SKM-1 treated with dmso at 0.1 percent for 144 hours (cell line): ENCODE measurements at regions not wholly inside any gene's neighbourhood (a gene's known extent, or its start where the extent isn't known, plus 50 kb on each side); places are given as distances from the start of the nearest gene placed in this dataset.
"Not testable (repeated sequence)": the region's sequence is repeated elsewhere in the genome, so short reads cannot be mapped to it uniquely, and the experiment has no call there.

Experiments used
- DNase-seq: peaks from one replicate; lab custom pipeline; 2025; ENCODE audit not compliant: unreplicated experiment; lab: John Stamatoyannopoulos, UW

DNA sequence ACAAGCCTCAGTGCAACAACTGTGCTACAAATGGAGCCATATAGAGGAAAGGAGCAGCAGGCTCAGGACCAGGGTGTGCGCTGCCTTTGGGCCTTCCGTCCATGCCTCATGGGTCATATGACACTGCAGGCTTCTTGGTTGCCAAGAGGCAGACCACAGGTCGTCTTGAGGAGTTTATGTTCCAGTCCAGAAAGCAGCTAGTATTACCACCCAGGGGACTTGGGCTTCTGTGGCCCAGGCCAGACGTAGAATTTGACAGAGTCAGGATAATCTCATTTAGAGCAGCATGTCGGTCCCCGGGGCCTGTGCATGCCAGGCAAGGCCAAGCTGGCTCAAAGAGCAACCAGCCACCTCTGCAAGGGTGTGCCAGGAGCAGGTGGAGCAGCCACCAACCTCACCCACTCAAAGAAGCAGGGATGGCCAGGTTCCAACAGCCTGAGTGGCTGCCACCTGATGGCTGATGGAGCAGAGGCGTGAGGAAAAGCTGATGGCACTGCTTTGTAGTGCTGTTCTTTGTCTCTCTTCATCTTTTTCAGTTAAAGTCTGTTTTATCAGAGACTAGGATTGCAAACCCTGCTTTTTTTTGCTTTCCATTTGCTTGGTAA lies 109.1 kb downstream of the CCDC74A start:
- not testable (repeated sequence) for DNase-seq

DNA sequence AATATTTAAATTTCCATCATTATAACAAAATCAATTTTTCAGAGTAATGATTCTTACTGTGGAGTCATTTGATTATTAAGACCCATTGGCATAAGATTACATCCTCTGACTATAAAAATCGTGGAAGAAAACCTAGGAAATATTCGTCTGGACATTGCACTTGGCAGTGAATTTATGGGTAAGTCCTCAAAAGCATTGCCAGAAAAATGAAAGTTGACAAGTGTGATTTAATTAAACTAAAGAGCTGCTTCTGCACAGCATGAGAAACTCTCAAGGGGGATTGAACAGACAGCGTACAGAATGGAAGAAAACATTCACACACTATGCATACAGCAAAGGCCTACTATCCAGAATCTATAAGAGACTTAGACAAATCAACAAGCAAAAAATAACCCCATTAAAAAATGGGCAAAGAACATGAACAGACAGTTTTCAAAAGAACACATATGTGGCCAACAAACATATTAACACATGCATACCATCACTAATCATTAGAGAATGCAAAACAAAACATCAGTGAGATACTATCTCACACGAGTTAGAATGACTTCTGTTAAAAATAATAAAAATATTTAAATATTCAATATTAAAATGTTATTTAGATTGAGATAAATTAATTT lies 111.4 kb downstream of the CCDC74A start:
- not testable (repeated sequence) for DNase-seq

DNA sequence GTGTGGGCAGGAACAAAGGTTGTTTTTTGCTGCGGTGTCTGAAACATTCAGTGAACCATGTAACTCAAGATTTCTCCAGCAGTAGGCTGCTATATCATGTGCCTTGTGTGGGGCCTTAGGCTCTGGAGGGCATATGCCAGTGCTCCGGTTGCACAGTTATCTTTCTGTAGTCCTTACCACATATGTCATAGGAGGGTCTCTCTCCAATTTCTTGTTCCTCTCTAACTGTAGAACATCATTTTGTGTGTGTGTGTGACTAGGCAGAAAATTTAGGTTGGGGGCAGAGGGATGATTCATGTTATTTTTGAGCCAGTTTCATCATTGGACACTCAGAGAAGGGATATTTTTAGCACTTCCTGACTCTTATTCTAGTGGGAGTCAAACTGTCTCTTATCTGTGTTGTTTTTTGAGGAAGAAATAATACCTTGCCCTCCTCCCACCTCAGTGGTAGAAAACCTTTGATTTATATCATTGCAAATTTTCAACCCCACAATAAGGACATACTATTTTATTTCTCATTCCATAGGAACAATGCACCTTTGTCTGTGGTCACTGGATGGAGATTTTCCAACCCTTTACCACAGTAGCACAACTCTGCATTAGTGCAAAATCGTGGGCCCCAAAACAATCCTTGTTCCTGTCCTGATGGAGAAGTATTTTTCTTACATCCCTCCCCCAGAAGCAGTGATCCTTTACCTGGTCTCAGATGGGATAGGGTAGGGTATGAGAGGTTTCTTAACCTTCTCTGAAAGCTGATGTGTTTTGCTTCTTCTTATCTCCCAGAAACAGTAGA lies 113.9 kb downstream of the CCDC74A start:
- peak; percentile 62 for DNase-seq

DNA sequence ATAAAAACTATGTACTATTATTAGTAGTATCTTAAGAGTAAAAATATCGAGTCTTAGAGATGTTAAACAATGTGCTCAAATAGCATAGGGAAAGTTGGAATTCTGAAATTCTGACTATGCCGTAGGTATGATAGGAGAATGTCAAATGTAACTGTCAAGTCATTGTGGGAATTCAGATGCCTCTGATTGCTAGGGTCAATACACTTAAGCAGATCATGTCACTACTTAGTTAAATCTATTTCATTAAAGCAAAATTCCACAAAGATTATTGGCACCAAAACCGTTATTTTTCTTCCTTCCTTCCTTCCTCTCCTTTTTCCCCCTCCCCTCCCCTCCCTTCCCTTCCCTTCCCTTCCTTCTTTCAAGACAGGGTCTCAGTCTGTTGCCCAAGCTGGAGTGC lies 115.5 kb downstream of the CCDC74A start:
- DNase-seq: not testable (repeated sequence)

DNA sequence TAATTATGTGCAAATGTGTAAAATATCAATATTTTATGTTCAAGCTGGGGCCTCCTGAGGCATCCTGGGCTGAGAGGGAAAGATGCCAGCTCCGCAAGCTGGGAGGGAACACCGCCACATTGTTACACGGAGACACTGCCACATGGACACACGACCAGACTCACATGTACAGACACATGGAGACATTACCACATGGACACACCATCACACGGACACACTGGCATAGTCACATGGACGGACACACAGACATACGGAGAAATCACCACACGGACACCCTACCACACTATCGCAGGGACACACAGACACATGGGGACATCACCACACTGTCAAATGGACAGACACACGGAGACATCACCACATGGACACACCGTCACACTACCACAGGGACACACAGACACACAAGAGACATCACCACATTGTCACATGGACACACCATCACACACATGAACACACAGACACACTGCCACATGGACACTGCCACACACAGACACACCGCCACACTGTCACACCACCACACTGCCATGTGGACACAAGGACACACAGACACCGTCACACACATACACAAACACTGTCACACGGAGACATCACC lies 117.6 kb downstream of the CCDC74A start:
- DNase-seq: no peak

DNA sequence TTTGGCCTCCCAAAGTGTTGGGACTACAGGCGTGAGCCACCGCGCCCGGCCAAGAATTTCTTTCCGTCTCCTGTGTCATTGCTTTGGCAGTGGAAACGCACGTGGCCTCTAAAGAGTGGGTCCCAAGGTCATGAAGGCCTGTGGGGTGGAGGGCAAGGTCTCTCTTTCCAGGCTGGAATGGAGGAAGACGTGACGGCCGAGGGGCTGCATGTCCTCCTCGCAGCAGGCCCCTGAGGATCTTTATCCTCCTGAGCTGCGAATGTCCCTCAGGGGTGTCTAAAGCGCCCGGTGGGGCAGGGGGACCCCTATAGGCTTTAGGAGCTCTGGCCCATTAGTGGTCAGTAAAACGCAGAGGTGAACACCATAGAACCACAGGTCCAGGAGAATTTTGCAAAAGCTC lies 118.5 kb downstream of the CCDC74A start:
- not testable (repeated sequence) for DNase-seq

DNA sequence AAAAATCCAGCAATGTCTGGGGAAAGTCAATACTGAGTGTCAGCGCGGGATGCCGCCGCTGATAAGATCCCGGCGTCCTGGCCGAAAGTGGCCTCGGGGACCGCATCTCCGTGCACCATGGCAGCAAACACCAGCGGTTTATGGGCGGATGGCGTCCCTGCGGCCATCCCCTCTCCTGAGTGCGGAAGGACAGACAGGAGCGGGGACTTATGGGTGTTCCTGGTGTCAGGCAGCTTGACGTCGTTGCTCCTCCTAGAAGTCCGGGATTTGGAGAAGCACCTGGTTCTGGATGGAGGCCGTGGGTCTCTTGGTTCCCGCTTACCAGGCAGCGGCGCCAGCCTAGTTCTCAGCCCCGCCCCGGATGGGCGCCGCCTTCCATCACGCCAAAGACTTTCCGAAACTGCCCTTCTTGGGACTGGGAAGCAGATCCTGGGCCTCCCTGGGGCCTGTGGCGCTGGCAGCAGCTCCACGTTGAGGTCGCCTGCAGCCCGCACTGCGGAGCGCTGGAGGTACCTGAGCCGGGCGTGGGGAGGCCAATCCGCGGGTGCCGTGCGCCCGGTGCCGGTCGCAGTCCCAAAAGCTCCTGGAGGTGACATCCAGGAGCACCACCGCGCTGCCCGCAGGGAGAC lies 119.1 kb downstream of the CCDC74A start:
- no peak for DNase-seq

DNA sequence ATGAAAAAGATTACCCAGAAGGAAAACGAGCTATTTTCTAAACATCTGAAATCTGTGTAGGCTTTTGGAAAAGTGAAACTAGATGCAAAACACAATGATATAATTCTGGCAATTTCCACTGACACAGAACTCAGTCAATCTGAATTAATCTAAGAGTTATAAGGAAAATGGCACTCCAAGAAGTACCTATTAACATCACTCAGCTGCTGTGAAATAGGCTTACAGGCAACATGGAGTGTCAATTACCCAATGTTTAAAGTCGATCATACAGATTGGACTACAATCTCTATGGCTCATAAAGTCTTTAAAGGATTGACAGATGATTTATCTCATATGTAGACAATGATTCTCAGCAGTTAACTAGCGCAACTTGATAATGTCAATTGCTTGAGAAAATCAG lies 120.9 kb downstream of the CCDC74A start:
- not testable (repeated sequence) for DNase-seq

DNA sequence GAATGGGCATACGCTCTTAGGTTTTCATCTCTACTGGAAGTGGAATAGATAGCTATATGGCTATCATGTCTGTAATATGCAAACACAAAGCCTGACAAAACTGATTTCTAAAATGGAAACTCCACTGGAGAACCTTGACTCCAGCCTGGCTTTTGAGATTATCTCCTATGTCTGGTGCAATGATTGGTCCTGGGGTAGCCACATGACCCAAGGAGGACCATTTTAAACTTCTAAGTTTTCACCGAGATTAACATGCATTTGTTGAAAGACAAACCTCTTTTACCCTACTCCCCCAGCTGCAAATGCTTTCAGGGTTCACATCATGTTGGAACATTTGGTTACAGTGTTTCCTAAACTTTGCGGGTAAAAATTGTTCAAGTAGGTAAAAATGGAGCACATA lies 124.6 kb downstream of the CCDC74A start:
- DNase-seq: not testable (repeated sequence)

DNA sequence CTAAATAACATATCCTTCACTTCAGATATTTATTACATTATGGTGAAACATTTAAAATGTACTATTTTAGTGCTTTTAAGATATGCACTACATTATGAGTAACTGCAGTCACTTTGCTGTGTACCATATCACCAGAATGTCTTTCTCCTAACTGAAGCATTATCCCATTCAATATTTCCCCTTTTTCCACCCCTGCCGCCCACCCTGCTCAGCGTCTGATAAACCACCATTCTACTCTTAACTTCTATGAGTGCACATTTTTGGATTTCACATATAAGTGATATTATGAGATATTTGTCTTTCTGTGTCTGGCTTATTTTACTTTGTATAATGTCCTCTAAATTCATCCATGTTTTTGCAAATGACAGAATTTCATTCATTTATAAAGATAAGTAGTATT lies 126.4 kb downstream of the CCDC74A start:
- DNase-seq: not testable (repeated sequence)

DNA sequence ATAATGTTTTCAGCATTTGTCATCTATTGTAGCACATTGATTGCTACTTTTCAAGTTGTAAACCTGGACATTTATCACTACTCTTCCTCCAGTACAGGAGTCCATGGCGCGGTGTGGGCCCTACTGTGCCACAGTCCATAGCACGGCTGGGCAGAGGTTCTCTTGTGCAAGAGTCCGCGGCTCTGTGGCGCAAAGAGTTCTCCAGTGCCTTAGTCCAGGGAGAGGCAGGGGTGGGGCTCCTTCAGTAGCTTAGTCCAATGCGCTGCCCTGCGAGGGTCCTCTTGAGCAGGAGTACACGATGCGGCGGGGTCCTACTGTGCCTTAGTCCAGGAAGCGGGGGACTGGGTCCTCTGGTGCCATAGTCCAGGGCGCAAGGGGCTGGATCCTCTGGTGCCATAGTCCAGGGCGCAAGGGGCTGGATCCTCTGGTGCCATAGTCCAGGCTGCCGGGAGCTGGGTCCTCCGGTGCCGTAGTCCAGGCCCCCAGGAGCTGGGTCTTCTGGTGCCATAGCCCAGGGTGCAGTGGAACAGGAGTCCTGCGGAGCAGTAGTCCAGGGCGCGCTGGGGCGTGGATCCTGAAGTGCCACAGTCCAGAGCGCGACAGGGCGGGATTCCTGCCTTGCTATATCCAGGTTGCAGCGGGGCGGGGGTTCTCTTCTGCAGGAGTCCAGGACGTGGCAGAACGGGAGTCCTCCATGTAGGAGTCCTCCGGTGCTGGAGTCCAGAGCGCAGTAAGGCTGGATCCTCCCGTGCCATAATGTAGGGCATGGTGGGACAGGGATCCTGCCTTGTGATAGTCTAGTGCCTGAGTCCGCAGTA lies 129.3 kb downstream of the CCDC74A start:
- DNase-seq: no peak

DNA sequence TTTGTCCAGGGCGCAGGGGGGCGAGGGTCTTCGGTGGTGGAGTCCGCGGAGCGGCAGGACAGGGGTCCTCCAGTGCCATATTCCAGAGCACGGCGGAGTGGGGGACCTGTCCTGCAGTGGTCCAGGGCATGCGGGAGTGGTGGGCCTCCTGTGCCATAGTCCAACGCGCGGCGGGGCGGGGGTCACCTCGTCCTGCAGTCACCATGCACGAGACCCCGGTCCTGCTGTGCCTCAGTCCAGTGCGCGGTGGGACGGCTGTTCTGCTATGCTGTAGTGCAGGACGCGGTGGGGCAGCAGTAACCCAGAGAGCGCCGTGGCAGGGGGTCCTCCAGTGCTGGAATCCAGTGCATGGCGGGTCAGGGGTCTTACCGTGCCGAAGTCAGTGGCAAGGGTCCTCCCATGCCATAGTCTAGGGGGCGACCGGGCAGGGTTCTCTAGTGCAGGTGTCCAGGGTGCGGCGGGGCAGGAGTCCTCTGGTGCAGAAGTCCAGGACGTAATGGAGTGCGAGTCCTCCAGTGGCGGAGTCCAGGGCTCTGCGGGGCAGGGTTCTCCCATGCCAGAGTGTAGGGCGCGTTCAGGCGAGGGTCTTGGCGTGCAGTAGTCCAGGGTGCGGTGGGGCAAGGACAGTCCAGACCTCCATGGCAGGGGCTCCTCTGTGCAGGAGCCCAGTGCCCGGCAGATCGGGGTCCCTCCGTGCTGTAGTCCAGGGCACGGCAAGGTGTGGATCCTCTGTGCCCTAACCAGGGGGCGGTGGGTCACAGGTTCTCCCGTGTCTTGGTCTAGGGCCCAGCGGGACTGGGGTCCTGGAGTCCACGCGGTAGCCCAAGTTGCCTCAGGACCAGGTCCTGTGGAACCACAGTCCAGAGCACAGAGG lies 130.4 kb downstream of the CCDC74A start:
- no peak for DNase-seq

DNA sequence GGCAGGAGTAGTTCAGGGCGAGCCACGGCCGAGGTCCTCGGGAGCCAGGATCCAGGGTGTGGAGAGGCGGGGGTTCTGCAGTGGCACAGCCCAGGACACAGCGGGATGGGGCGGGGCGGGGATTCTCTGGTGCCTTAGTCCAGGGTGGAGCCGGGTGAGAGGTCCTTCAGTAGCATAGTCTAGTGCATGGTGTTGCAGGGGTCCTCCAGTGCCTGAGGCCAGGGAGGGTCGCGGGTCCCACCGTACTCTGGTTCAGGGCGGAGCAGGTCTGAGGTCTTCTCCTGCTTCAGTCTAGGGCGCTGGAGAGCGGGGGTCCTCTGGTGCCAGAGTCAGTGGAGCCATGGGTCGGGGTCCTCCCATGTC lies 131.1 kb downstream of the CCDC74A start:
- DNase-seq: no peak

DNA sequence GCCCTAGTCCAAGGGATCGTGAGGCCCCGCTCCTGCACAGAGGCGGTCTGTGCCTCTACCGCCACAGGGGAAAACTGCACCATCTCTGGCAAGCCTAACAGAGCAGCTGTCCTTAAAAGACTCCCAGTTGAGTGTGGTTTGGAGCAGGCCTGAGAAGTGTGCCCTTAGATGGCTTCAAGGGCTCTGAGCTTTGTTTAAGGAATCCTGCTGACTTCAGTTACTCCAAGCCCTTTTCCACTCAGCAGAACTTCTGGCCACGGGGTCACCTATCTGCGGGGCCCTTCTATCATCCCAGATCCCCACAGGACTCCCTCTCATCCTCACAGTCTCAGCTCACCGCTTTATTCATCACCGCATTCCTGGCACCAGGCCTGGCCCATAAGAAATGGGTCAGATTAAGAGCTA lies 131.5 kb downstream of the CCDC74A start:
- no peak for DNase-seq

DNA sequence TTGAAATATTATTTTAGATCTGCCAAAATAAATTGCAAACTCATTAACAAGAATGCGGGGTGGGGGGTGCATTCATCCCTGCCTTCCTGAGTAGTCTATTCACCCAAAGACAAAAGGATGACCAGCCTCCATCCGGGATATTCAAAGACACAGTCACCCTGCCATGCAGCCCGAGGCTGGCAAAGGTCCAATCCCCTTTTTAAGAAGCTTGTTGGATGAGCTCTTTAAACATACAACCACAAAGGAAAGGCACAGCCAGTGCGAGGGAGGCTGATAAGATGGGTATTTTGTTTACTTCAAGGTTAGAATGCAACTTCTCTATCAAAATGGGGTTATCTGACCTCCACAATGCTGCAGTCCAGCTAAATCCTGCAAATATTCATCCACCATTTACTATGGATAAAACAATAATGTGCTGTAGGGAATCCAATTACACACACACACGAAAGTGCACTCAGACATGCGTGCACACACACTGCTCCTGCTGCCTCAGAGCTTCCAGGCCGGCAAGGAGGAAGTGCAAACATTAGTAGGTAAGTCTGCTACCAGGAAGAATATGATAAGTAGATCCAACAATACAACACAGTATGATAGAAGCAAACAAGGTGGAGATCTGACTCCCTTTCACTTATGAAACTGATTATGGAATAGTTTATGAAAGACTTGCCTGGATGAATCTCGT lies 133.6 kb downstream of the CCDC74A start:
- DNase-seq: not testable (repeated sequence)

DNA sequence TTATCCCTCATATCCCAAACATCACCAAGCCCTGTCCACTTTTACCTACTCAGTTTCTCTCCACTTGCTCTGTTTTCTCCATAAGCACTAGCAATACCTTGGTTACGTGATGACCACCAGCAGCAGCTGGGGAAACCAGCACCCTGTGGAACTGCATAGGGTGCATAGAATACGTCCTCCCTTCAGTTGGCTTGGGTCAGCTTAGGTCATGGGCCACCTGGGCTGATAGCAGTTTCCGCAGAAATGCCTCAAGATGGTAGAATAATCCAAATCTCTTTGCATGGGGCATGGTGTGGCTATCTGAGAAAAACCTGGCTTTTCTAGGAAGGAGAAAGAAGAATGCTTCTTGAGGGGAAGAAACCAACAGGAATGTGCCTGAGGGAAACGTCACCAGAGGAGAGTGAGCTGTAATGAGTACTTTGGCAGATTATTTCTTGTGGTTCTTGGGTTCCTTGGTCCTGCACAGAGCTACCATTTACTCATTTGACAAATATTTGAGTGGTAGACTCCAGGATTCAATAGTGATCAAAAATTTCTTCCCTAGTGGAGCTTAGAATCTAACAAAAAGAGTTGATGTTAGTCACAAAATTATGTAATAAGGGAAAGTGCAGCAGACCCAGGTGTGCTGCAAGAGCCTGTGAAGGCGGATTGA lies 134.3 kb downstream of the CCDC74A start:
- DNase-seq: not testable (repeated sequence)

DNA sequence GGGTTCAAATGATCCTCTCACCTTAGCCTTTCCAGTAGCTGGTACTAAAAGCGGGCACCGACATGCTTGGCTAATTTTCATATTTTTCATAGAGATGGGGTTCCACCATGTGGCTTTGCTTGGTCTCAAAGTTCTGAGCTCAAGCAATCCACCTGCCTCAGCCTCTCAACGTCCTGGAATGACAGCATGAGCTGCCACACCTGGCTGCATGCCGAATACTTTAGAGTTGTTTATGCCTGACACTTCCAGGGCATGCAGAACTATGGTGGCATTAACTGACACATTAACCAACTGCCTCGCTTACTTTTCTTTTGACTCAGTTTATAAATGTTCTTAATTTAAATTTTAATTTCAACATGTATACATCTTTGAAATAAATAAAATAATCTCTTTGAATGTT lies 135.8 kb downstream of the CCDC74A start:
- not testable (repeated sequence) for DNase-seq

DNA sequence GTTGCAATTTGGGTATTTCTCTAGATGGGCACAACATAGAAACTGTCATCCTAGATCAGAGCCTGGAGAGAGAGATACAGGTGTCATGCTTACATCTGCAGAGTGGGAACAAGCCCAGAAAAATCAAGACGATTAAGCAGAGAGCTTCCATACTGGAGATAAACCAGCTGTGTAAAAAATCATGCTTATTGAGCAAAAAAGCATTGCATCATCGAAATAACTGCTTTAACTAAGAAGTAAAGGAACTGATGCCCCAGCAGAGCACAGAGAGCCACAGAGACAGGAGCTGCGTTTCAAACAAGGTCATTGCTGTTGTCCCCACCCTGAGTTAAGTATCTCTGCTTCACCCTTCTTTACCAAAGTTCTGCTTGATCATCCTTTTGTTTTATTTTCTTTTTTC lies 138.0 kb downstream of the CCDC74A start:
- DNase-seq: peak; percentile 41
